ENCODE measurements at regions not wholly inside any gene's neighbourhood (a gene's known extent, or its start where the extent isn't known, plus 50 kb on each side); places are given as distances from the start of the nearest gene placed in this dataset.
A peak's percentile ranks its signal among the peaks of the same experiment; 100 is the strongest.

GRCh38 chr7:10708447-10708846, 265.2 kb upstream of the PHF14 start:
- peak; percentile 72 for ATAC-seq

GRCh38 chr7:10718768-10719167, 254.9 kb upstream of the PHF14 start:
- Histone ChIP-seq H3K9me3 (ENCODE audit: control insufficient read depth in 1 of 2, insufficient read depth in 1 of 2, low read depth in 1 of 2, low read length in 2 of 2) (no peaks in the 10 kb centered on the region), H3K4me1 (ENCODE audit: control insufficient read depth in 1 of 2, insufficient read depth in 2 of 2, low read length in 2 of 2) (no peaks in the 10 kb centered on the region), H3K4me2 (ENCODE audit: low read length) (no peak overlapping the region), H3K79me2 (ENCODE audit: insufficient read depth, low read length) (no peaks in the 10 kb centered on the region), H3K4me3 (replicated peaks in 1 of 2; ENCODE audit: low read depth in 1 of 2, low read length in 2 of 2) (no peak overlapping the region), H4K20me1 (ENCODE audit: insufficient read depth) (no peaks in the 10 kb centered on the region), H3K27me3 (ENCODE audit: insufficient read depth, low read length) (no peaks in the 10 kb centered on the region), H2AFZ (ENCODE audit: low read depth, low read length, poor library complexity, severe bottlenecking) (no peak overlapping the region), H3K9me2 (ENCODE audit: insufficient read depth) (no peaks in the 10 kb centered on the region), H3K9ac (ENCODE audit: low read length) (no peak overlapping the region), H3K27ac (ENCODE audit: low read depth, low read length) (no peak overlapping the region), H3K36me3 (ENCODE audit: control insufficient read depth in 1 of 2, insufficient read depth in 2 of 2, low read length in 2 of 2) (no peaks in the 10 kb centered on the region)
- ATAC-seq (no peak), DNase-seq (ENCODE audit: low read depth, low spot score) (no peak)
- POLR2A ChIA-PET, result no interaction called here
- CTCF ChIA-PET, result no interaction called here
- RAD21 ChIA-PET (ENCODE audit: low non-redundant PET in 1 of 2, low total read pairs in 2 of 2, uncharacterized antibody in 2 of 2, unreplicated experiment in 2 of 2), result no interaction called here
- TF ChIP-seq ATF3 (IDR thresholded peaks at IDR 0.05) (no peak), MAX (IDR thresholded peaks at IDR 0.05) (no peak), CEBPB (IDR thresholded peaks at IDR 0.05; ENCODE audit: low read depth) (no peak), SRF (IDR thresholded peaks at IDR 0.05; ENCODE audit: low read depth) (no peak), FOSL1 (IDR thresholded peaks at IDR 0.05; ENCODE audit: low read depth) (no peak), CTCF (IDR thresholded peaks at IDR 0.05 in 2 of 3, conservative IDR thresholded peaks at IDR 0.05 in 1 of 3; ENCODE audit: borderline replicate concordance in 1 of 3, insufficient read depth in 1 of 3, low read depth in 2 of 3, low read length in 2 of 3) (no peak), EZH2phosphoT487 (IDR thresholded peaks at IDR 0.05; ENCODE audit: borderline replicate concordance) (no peak), POLR2AphosphoS5 (IDR thresholded peaks at IDR 0.05; ENCODE audit: low read depth, low read length) (no peak), ELF1 (IDR thresholded peaks at IDR 0.05; ENCODE audit: borderline replicate concordance, low read depth) (no peak), TCF7L2 (IDR thresholded peaks at IDR 0.05; ENCODE audit: borderline replicate concordance, extremely low read depth, insufficient read depth, insufficient read length) (no peak), JUND (IDR thresholded peaks at IDR 0.05) (no peak)
- BruUV-seq (replicated peaks), result no TSS peak
- intact Hi-C loops (cut with micrococcal nuclease), result no loop called here

More at GRCh38 chr7:10708447-10708846, 265.2 kb upstream of the PHF14 start:
- H2AFZ ChIP-seq (ENCODE audit: low read depth, low read length, poor library complexity, severe bottlenecking), result no peak overlapping the region
- no peaks in the 10 kb centered on the region for H3K36me3 ChIP-seq (ENCODE audit: control insufficient read depth in 1 of 2, insufficient read depth in 2 of 2, low read length in 2 of 2)
- ChIA-PET RAD21 (ENCODE audit: low non-redundant PET in 1 of 2, low total read pairs in 2 of 2, uncharacterized antibody in 2 of 2, unreplicated experiment in 2 of 2) (no interaction called here), POLR2A (no interaction called here), CTCF (no interaction called here)
- no peaks in the 10 kb centered on the region for H3K9me2 ChIP-seq (ENCODE audit: insufficient read depth)
- H3K9ac ChIP-seq (ENCODE audit: low read length), result no peak overlapping the region
- no peaks in the 10 kb centered on the region for H3K9me3 ChIP-seq (ENCODE audit: control insufficient read depth in 1 of 2, insufficient read depth in 1 of 2, low read depth in 1 of 2, low read length in 2 of 2)
- H4K20me1 ChIP-seq (ENCODE audit: insufficient read depth), result no peaks in the 10 kb centered on the region
- TF ChIP-seq TCF7L2 (IDR thresholded peaks at IDR 0.05; ENCODE audit: borderline replicate concordance, extremely low read depth, insufficient read depth, insufficient read length), result no peak
- TF ChIP-seq FOSL1 (IDR thresholded peaks at IDR 0.05; ENCODE audit: low read depth), result no peak
- no peak for TF ChIP-seq YY1 (IDR thresholded peaks at IDR 0.05; ENCODE audit: extremely low read depth, insufficient replicate concordance, low read depth, low read length)
- peak; percentile 50 for TF ChIP-seq RAD21 (IDR thresholded peaks at IDR 0.05; ENCODE audit: low read depth)
- peak in 2 of 3 experiments; percentile 22 to 33; a peak in 2 of 6 replicates for TF ChIP-seq CTCF (IDR thresholded peaks at IDR 0.05 in 2 of 3, conservative IDR thresholded peaks at IDR 0.05 in 1 of 3; ENCODE audit: borderline replicate concordance in 1 of 3, insufficient read depth in 1 of 3, low read depth in 2 of 3, low read length in 2 of 3)
- H3K27ac ChIP-seq (ENCODE audit: low read depth, low read length), result no peak overlapping the region
- intact Hi-C loops (cut with micrococcal nuclease), result no loop called here
- H3K79me2 ChIP-seq (ENCODE audit: insufficient read depth, low read length), result no peaks in the 10 kb centered on the region
- peak; percentile 28 for DNase-seq (ENCODE audit: low read depth, low spot score)
- BruUV-seq (replicated peaks), result no TSS peak
- H3K4me3 ChIP-seq (replicated peaks in 1 of 2; ENCODE audit: low read depth in 1 of 2, low read length in 2 of 2), result no peak overlapping the region
- H3K4me2 ChIP-seq (ENCODE audit: low read length), result no peak overlapping the region
- no peaks in the 10 kb centered on the region for H3K4me1 ChIP-seq (ENCODE audit: control insufficient read depth in 1 of 2, insufficient read depth in 2 of 2, low read length in 2 of 2)
- H3K27me3 ChIP-seq (ENCODE audit: insufficient read depth, low read length), result no peaks in the 10 kb centered on the region
